HG03025 (cell line): ENCODE measurements at regions not wholly inside any gene's neighbourhood (a gene's known extent, or its start where the extent isn't known, plus 50 kb on each side); places are given as distances from the start of the nearest gene placed in this dataset.
"Not testable (repeated sequence)": the region's sequence is repeated elsewhere in the genome, so short reads cannot be mapped to it uniquely, and the experiment has no call there.

Experiments used
- ATAC-seq: cut with Tn5 transposase; IDR thresholded peaks from one replicate; pipeline ENCODE4 v1.9.1; 2021; ENCODE audit warnings: mild to moderate bottlenecking, moderate library complexity; ENCODE audit not compliant: unreplicated experiment, low FRiP score

DNA sequence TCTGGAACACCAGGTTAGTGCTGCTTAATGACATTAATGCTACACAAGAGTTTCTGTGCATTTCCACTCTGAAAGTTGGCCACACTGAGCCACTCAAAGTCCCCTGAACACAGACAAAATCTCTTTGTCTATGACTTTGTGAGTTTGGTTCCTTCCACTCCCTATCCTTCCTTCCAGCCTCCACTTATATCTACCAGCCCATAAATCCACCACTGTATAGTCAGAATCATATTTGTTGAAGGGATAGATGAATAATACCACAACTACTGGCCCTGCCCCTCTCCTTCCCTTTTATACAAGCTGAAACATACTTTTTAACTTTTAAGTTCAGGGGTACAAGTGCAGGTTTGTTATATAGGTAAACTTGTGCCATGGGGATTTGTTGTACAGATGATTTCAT, 127.5 kb downstream of the ABHD5 start:
- no peak for ATAC-seq

DNA sequence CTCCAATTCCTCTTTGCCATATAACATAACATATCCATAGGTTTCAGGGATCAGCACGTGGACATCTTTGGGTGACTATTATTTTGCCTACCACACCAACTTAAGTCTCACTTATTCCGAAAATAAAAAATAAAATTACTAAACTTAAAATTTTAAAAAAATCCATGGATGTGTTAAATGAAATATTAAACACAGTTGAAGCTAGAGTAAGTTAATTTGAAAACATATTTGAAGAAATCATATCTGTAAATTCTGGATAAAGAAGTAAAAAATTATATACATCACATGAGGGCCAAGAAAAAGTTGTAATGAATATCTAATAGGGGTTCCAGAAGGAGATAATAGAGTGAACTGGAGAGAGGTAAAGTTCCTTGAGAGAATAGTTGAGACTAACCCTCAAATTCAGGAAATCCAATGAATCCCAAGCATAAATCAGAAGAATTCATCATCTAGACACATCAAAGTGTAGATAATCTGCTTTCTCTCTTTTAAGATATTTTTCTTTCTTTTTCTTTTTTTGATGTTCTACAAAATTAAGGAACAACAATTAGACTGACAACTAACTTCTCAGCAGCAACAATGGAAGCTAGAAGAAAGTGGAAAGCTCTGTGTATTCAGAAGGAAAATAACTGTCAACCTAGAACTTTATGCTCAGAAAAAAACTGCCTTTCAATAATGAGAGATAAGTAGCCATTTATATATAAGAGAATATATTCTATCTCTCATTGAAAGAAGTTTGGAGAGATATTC, 147.4 kb downstream of the ABHD5 start:
- ATAC-seq = no peak

DNA sequence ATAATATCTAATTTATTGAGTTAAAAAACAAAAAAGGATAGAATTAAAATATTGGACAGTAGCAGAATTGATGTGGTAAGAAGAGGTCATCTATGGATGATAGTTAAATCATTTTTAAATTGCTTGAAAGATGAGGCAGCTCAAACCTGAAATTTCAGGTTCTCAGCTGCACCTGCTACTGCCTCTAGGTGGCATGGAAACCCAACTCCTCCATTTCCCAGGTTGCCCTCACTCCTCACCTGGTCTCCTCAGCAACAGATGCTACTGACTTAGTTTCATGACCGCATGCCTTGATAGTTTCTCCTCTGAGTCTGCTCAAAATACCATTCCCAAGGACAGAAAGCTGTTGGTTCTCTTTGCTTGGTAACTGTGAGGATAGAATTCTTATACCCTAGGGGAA, 148.1 kb downstream of the ABHD5 start:
- ATAC-seq = no peak

DNA sequence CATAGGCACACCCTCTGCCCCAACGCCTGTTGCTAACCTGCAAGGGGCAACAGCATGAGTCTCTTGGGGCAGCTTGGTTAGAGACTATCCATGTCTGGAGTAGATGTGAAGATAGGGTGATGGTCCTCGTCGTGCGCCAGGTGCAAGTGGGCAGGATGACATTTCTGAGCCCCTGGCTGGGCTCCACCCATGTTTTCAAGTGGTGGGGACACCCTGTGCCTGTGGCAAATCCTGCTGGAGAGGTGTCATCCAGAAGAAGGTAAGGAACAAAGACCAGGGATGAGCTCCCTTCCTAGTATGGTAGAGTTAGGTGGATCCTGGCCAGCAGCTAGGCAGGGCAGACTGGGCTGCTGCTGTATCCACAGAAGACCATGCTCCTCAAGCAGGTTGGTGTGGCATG, 152.6 kb downstream of the ABHD5 start:
- ATAC-seq = no peak

DNA sequence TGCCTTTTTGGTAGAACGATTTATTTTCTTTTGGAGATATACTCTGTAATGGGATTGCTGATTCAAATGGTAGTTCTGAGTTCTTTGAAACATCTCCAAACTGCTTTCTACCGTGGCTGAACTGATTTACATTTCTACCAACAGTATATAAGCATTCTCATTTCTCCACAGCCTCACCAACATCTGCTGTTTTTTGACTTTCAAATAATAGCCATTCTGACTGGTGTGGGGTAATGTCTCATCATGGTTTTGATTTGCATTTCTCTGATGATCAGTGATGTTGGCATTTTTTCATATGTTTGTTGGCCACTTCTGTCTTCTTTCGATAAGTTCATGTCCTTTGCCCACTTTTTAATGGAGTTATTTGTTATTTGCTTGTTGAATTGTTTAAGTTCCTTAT, 154.0 kb downstream of the ABHD5 start:
- no peak for ATAC-seq

DNA sequence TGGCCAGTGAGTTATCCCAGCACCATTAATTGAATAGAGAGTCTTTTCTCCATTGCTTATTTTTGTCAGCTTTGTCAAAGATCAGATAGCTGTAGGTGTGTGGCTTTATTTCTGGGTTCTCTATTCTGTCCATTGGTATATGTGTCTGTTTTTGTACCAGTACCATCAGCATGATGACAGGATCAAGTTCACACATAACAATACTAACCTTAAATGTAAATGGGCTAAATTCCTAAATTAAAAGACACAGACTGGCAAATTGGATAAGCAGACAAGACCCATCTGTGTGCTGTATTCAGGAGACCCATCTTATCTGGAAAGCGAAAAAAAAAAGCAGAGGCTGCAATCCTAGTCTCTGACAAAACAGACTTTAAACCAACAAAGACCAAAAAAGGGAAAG, 154.8 kb downstream of the ABHD5 start:
- not testable (repeated sequence) for ATAC-seq

DNA sequence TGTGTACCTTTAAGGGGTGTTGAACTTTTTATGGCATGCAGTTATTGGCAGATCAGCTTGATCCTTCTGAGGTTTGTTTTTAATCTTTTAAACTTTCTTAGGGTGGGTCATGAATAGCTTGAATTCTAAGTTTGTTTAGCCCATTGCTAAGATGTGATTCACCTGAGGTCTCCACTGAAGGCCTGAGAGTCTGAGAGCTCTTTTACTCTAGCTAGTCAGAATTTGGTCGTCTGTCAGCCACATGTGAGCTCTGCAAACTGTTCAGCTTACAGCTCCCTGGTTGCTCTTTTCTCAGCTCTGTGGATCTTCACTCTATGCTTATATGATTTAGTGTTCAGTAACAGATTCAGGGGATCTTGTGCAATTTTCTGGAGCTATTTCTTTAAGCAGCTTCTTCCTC, 161.3 kb downstream of the ABHD5 start:
- ATAC-seq = no peak

DNA sequence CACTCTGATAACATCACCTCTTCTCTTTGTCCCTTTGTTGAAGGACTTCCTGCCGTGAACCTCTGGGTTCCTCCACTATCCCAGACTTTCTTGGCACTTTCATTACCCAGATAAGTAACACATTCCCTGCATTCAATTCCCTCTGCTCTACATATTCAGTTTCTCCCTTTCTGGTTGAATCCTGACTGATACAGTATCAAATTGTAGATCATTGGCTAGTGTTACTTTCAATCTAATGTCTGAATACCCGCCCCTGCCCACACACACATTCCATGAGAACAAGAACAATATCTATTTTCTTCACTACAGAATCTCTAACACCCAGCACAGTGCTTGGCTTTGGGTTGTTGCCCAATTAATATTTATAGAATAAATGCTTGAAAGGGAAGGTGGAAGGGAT, 163.5 kb downstream of the ABHD5 start:
- ATAC-seq = no peak

DNA sequence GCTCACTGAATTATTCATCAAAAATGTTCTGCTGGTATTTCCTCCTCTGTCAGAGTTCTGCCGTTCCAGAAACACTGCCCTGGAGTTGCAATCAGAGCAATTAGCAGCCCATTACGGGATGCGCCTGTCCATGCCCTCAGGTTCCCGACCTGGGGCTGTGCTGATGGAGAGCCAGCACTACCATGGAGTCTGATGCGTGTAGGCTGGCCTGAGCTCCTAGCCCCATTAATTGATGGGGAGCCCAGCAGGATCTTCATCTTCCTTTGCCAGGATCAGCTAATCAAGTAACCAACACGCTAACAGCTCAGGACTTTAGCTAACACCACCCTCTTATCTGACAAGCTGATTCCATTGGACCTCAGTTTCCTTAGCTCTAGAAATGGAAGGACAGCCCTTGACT, 164.2 kb downstream of the ABHD5 start:
- ATAC-seq = no peak

DNA sequence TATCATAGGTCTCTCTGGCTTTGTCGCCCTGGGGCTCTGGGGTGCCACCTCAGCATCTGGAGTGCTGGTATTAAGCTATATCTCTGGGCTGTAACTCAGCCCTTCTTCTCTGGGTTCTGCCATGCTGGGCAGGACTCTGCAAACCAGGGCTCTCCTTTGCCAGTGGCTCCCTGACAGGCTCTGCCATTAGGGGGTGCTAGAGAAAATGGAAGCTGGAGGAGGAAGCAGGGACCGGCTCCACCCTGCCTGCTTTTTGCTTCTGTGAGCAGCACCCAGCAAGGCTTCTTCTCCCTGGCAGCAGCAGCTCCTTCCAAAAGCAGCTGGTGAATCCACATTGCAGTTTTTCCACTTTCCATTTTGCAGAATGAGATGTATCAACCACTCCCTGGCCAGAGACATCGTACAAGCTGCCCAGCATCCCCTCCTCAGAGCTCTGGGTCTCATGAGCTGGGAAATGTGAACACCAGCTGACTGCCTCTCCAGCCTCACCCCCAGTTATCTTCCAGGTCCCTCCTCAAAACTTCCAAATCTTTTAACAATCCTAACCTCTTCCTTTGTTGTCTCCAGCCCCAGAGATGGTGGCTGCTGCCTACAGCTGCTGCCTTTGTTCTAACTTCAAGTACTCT, 165.0 kb downstream of the ABHD5 start:
- no peak for ATAC-seq

DNA sequence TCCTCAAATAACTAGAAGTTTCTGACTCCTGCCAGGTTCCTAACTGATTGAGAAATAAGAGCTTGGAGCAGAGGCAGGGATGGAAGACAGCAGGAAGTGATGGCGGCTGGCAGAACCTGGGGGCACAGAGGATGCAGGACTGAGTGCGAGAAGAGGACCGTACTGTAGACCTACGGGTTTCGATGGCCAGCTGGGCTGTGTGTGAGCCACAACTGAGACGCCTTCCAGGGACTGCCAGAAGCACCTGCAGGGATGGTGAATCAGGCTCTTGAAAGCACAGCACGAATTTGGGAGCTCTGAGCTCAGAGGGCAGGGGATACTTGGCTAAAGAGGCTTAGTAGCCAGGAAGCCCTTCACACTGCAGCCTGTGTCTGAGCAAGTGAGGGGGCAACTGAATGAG, 165.6 kb downstream of the ABHD5 start:
- ATAC-seq = no peak

DNA sequence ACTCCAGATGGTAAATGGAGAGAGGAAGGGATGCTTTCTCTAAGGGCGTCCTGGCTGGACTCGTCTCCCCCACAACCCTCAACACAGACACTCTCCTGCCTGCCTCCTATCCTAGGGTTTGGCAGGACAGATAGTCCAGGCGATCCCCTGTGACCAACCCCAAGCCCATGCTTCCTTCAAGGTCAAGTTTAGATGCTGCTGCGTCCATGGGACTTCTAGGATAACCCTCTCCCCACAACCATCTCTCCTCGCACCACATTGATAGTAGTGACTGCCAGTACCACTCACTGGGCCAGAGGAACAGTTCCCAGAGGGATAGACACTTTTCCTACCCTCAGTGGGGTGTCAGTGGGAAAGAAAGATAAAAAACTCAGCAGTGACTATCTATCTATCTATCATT, 166.0 kb downstream of the ABHD5 start:
- ATAC-seq = no peak

DNA sequence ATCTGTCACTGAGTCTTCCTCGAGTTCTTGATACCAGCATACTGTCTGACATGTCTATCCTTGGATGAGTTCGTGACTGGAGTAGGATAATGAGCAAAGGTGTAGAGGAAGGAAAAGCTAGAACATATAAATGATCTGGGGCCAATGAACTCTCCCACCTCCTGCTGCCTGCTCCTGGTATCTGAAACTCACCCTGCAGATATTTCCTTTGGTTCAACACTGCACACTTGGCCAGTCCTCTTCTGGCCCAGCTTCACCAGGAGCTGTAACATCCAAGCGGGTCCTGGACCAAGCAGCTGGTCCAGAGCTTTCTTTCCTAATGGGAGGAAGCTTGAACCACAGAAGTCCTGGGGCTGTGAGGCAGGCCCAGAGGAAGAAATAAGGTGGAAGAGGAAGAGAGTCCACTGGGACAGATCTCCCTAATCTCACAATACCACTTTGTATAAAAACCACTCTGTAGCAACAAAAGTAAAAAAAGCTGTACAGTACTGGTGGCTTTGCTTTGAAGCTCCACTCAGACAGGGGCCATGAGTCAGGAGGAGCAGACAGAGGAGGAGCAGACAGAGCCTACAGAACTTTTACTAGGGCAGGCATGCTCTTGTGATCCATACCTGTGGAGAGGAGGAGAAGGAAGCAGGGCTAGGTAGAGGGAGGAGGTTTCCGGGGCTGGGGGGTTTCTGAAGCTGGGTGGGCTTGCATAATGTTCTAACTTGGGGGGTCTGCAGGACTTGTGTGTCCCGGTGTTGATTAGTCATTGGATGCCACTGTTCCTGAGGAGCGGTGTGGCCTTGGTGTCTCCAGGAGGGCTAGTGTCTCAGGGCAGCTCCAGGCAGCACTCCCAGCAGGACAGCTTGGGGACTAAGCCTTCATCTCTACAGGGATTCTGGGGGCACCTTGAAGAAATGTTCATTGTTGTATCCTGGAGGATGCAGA, 166.9 kb downstream of the ABHD5 start:
- ATAC-seq = no peak

DNA sequence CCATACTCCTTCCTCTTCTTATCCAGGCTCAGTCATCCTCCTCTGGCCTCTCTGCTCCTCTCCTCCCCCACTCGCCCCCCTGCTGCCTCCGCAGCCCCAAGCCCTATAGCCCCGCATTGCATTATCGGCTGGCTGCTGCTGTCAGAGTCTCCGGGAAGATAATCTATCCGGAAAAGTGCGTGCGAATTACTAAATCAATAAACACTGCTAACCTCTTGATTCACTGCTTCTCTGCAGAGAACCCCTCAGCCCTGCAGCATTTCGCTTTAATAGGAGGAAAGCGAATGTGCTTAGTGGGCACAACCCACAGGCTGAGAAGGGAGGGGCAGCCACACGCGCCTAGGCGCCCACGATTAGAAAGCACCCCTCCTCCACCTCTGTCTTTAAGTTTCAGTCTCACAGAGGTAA, 167.6 kb downstream of the ABHD5 start:
- no peak for ATAC-seq

DNA sequence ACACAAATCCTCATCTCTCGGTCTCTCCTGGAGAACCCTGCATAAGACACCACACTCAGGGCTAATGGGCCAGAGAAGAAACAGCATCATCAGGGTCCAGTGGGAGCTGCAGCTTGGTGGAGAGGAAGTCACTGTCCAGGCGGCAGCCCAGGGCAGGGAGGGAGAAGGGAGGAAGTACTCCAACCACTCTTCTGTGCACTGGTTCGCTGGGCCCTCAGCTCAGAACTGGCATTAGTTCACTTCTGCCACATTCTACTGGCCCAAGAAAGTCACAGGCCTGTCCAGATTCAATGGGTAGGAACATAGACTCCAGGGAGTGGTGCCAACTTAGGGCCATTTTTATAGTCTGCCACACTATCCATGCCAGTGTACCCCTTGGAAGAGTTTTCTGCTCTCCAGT, 169.0 kb downstream of the ABHD5 start:
- ATAC-seq = no peak

DNA sequence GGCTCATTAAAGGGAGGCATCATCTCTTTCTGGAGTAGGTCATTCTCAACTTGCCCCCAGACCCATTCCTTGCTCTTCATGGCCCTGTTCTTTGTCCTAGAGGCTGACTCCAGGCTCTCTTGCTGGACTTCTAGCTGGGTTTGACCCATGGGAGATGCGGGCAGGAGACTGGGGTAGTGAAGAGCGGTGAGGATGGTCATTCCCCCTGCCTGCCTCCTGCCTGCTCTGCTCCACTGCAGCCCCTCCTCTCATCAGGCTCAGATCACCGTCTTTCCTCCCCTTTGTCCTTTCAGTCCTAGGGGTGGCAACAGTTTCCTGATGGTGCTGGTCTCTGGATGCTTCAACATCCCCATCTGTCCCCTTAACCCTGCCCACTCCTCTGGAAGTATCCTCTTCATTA, 170.9 kb downstream of the ABHD5 start:
- ATAC-seq = no peak

DNA sequence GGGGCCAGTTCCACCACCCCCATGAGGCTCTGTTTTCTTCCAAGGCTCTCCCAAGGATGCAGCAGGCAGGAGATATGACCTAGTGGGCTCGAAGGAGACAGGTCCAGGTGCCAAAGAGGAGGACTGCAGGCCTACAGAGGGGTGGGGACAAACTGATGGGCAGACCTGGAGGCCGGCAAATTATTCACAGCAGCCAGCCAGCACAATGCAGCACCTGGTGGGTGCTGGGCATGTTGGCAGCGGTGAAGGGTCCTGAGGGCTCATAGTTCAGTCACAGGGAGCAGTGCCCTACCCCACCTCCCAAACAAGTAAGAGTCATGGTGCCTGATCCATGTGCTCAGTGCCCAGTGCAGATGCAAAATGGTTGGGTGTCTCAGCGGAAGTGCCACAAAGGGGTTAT, 171.7 kb downstream of the ABHD5 start:
- ATAC-seq = no peak

DNA sequence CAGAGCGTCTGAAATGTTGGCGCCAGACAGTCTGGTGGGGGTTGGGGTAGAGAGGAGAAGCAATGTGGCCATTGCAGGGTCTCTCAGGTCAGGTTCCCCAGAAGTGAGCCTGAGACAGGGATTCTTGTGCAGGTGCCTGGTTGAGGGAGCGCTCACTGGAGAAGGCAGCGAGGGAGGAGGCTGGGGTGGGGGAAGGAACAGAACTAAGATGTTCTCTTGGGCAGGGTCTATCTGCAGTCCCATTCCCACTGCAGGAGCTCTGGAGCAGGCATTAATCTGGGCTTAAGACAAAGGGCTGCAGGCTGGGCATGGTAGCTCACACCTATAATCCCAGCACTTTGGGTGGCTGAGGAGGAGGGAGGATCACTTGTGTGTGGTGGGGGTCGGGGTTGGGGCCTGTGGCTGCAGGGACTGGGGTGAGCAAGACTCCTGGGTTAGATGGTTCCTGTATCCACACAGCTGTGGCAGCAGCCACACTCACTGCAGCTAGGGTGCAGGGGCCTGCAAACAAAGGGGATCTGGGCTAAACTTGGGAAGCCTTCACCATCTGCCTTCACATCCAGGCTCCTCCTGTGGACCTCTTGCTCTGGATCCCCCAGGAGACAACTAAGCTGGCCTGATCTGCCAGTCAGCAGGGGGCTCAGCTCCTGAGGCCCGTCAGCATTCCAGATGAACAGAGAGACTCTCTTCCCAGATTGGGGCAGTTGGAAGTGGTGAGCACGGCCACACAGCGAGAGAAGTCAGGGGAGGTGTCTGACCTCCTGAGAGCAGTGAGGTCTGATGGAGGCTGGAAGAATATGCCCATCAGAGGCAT, 172.5 kb downstream of the ABHD5 start:
- no peak for ATAC-seq

DNA sequence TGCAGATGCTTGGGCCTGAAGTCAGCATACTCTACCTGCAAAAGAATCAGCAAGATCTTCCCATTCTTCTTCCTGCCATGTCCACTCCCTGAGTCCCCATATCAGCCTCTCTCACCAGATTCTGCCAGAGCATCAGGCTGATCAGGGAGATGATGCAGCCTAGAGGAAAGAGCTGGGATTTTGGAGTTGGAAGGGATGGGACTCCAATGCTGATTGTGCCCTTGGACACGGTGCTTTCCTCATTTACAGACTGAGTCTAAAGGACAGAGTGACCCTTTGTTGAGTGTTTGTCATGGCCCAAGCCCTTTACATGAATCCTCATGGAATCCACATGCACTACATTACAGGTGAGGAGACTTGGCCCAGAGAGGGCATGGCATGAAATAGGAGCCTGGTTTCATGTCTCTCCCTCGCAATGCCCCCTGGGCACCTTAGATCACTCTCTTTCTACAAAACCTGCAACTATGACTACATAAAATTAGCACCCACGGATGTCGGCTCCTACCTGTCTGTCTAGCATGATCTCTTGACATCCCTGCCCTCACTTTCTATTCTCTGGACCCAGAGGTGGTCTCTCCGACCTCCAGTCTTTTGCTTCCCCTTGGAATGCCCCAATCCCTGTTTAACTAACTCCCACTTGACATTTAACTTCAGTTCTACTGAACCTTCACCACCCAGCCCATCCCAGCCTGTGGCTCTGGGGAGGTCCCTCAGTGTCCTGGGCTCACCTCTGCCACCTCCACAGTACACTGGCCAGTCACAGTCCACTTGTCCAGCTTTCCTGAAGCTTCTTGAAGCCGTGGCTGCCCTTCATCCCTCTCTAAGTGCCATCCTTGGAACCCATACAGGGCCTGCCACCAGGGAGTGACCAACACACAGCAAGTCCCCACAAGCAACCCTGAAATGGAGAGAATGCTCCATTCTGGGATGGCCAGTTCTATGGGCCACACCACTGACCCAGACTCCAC, 173.5 kb downstream of the ABHD5 start:
- ATAC-seq = no peak
